ENCODE measurements at regions not wholly inside any gene's neighbourhood (a gene's known extent, or its start where the extent isn't known, plus 50 kb on each side); places are given as distances from the start of the nearest gene placed in this dataset.

DNA sequence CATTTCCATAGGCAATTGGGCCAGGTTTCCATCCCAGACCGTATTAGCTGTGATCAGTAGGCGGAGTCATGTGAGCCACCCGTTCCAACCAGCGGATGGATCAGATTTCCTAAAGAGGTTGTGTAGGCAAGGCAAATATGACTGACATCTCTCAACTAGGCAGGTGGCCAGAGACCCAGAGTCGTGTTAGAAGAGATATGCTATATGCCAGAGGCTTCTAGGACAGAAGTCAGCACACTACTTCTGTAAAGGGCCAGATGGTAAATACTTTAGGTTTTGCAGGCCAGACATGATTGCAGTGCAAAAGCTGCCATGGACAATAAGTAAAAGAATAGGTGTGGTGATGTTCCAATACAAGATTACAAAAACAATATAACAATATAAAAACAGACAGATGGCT lies 788.4 kb downstream of the RPA4 start (continued):
- TF ChIP-seq HDAC6 (IDR thresholded peaks at IDR 0.05; ENCODE audit: low read depth, low read length) (no peak), RBBP5 (IDR thresholded peaks at IDR 0.05; ENCODE audit: borderline replicate concordance, low read depth, low read length) (no peak), GABPA (IDR thresholded peaks at IDR 0.05; ENCODE audit: borderline replicate concordance, insufficient read depth, low read length) (no peak), CBX8 (IDR thresholded peaks at IDR 0.05; ENCODE audit: borderline replicate concordance, low read depth, low read length) (no peak), SUZ12 (IDR thresholded peaks at IDR 0.05; ENCODE audit: low read length) (no peak), TEAD4 (IDR thresholded peaks at IDR 0.05; ENCODE audit: low read depth, low read length) (no peak)
